PC-3 (cell line): ENCODE measurements at regions not wholly inside any gene's neighbourhood (a gene's known extent, or its start where the extent isn't known, plus 50 kb on each side); places are given as distances from the start of the nearest gene placed in this dataset.

Experiments used
- ATAC-seq: fragments of 200-7000 bp; cut with Tn5 transposase; 2 replicates; pipeline ENCODE4 v1.9.1; 2020; ENCODE audit warnings: mild to moderate bottlenecking, moderate library complexity
- BruUV-seq: library from RNA; stranded (reverse); fragments of 400-500 nt; replicated peaks from 2 replicates; lab custom pipeline; 2021; lab: Mats Ljungman, UMichigan
- CTCF ChIA-PET: fragments of 300-600 bp; sonication (Branson Sonifier 250); formaldehyde crosslinking; loops from one replicate; lab custom pipeline; 2022; ENCODE audit warnings: antibody characterized with exemption; lab: Charles Lee
- POLR2A ChIA-PET: fragments of 300-600 bp; sonication (Branson Sonifier 250); formaldehyde crosslinking; loops from one replicate; lab custom pipeline; 2022; ENCODE audit warnings: antibody characterized with exemption; ENCODE audit not compliant: unreplicated experiment; lab: Charles Lee
- DNase-seq: peaks from one replicate; pipeline ENCODE4 v3.0.0-alpha.2; 2015
- H2AFZ ChIP-seq: fragments of 300-600 bp; sonication (generic); 2 replicates; pipeline ENCODE4 v1.6.0; 2016; ENCODE audit warnings: antibody characterized with exemption, low read length
- H3F3A ChIP-seq: fragments of 300-600 bp; sonication (generic); one replicate; pipeline ENCODE4 v1.6.0; 2017; ENCODE audit warnings: antibody characterized with exemption, low read length, control low read depth, mild to moderate bottlenecking; ENCODE audit not compliant: unreplicated experiment
- H3K27ac ChIP-seq: fragments of 300-600 bp; sonication (generic); 2 replicates; pipeline ENCODE4 v1.5.1; 2016; ENCODE audit warnings: mild to moderate bottlenecking, low read length
- H3K27me3 ChIP-seq: fragments of 300-600 bp; sonication (generic); 2 replicates; pipeline ENCODE4 v1.6.1; 2016; ENCODE audit warnings: low read length, mixed read lengths
- H3K36me3 ChIP-seq: fragments of 300-600 bp; sonication (generic); 2 replicates; pipeline ENCODE4 v1.6.1; 2016; ENCODE audit warnings: low read depth, mixed run types, low read length, mixed read lengths
- H3K4me1 ChIP-seq: fragments of 300-600 bp; sonication (generic); 2 replicates; pipeline ENCODE4 v1.5.1; 2016; ENCODE audit warnings: low read length; ENCODE audit not compliant: insufficient read depth
- H3K4me2 ChIP-seq: fragments of 300-600 bp; sonication (generic); 2 replicates; pipeline ENCODE4 v1.6.0; 2016; ENCODE audit warnings: low read length
- H3K4me3 ChIP-seq: fragments of 300-600 bp; sonication (generic); 2 replicates; pipeline ENCODE4 v1.5.1; 2016; ENCODE audit warnings: mild to moderate bottlenecking, low read length, mixed read lengths
- H3K79me2 ChIP-seq: fragments of 300-600 bp; sonication (generic); 2 replicates; pipeline ENCODE4 v1.6.1; 2017; ENCODE audit warnings: low read length, mixed read lengths
- H3K9ac ChIP-seq: fragments of 300-600 bp; sonication (generic); 2 replicates; pipeline ENCODE4 v1.6.0; 2016; ENCODE audit warnings: mild to moderate bottlenecking, low read length
- H3K9me2 ChIP-seq: fragments of 300-600 bp; sonication (generic); replicated peaks from 2 replicates; pipeline ENCODE4 v1.6.1; 2016; ENCODE audit warnings: mixed run types, low read length, mixed read lengths
- H3K9me3 ChIP-seq: fragments of 300-600 bp; sonication (generic); 2 replicates; pipeline ENCODE4 v1.6.1; 2016; ENCODE audit warnings: low read length, mixed read lengths
- H4K20me1 ChIP-seq: fragments of 300-600 bp; sonication (generic); 2 replicates; pipeline ENCODE4 v1.6.1; 2016; ENCODE audit warnings: low read length, mixed read lengths
- EZH2 ChIP-seq: fragments of 300-600 bp; sonication (generic); IDR thresholded peaks from one replicate; pipeline ENCODE4 v1.6.1; 2017; ENCODE audit warnings: antibody characterized with exemption, mild to moderate bottlenecking, low read length; ENCODE audit not compliant: unreplicated experiment
- EZH2phosphoT487 ChIP-seq: fragments of 300-600 bp; sonication (generic); IDR thresholded peaks from 2 replicates; pipeline ENCODE4 v1.6.1; 2018; ENCODE audit warnings: mild to moderate bottlenecking, antibody characterized with exemption, low read length, borderline replicate concordance
- intact Hi-C: fragments of 100-400 bp; cut with micrococcal nuclease; formaldehyde crosslinking; loops from 2 replicates; pipeline ENCODE4 v1.9.0; 2023
- TF ChIP-seq, protein P1 (sequence below): fragments of 300-600 bp; sonication (generic); conservative IDR thresholded peaks from 2 replicates; pipeline ENCODE4 v1.5.1; 2017; ENCODE audit warnings: antibody characterized with exemption, low read depth, mild to moderate bottlenecking, low read length

DNA sequence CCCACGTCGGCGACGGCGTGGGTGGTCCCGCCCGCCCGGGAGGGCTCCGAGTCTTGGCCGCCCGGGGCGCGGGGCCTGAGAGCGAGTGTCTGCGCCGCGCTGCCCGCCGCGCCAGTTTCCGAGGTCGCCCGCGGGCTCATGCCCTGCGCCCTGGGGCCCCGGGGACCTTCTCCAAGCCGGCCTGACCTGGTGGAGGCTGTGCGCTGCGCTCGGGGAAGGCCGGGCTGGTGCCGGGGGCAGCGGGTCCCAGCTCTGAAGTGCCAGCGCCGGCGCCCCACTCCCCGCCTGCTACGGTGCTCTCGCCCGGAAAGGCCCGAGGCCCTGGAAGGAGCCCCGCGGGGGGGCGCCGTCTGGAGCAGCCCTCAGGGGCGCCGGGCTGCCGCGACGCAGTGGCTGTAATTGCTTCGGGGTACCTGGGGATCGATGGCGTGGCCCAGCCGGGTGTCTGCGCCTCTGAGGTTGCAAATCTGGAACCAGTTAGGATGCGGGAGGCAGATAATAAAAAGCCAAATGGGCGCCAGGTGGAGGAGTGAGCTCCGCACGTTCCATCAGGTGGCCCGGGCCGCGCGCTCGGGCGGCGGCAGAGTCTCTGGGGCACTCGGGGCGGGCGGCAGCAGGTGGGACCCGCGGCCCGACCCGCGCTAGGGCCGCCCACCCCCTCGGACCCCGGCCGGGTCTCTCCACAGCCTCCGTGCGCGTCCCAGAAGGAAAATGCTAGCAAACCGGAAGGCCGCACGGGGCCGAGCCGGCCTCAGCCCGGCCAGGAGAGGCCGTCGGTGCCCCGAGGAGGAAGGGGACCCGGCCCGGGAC, 102.3 kb upstream of the DIO3 start:
- DNase-seq (peak; percentile 25), ATAC-seq (peak; percentile 10; the same call in 1 of the 2 replicates)
- H3K79me2 ChIP-seq, result no peaks in the 10 kb centered on the region
- no TSS peak for BruUV-seq
- no peaks in the 10 kb centered on the region for H3K27me3 ChIP-seq
- H3K4me3 ChIP-seq, result peak overlapping the region; percentile 57
- CTCF ChIA-PET, result no interaction called here
- H3K27ac ChIP-seq, result peak overlapping the region; percentile 20; the same call in 1 of the 2 replicates
- H3K9me3 ChIP-seq, result no peaks in the 10 kb centered on the region
- H3K9ac ChIP-seq, result peak overlapping the region; percentile 64
- H3K9me2 ChIP-seq, result no peaks in the 10 kb centered on the region
- POLR2A ChIA-PET, result no interaction called here
- H3F3A ChIP-seq, result no peaks in the 10 kb centered on the region
- H4K20me1 ChIP-seq, result no peaks in the 10 kb centered on the region
- intact Hi-C loops, result no loop called here
- peak overlapping the region; percentile 60 for H3K4me2 ChIP-seq
- TF ChIP-seq, protein P1, sequence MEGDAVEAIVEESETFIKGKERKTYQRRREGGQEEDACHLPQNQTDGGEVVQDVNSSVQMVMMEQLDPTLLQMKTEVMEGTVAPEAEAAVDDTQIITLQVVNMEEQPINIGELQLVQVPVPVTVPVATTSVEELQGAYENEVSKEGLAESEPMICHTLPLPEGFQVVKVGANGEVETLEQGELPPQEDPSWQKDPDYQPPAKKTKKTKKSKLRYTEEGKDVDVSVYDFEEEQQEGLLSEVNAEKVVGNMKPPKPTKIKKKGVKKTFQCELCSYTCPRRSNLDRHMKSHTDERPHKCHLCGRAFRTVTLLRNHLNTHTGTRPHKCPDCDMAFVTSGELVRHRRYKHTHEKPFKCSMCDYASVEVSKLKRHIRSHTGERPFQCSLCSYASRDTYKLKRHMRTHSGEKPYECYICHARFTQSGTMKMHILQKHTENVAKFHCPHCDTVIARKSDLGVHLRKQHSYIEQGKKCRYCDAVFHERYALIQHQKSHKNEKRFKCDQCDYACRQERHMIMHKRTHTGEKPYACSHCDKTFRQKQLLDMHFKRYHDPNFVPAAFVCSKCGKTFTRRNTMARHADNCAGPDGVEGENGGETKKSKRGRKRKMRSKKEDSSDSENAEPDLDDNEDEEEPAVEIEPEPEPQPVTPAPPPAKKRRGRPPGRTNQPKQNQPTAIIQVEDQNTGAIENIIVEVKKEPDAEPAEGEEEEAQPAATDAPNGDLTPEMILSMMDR, result no peak
- TF ChIP-seq EZH2phosphoT487 (no peak), EZH2 (no peak)
- peaks cover 23% of the 10 kb centered on the region for H3K4me1 ChIP-seq
- peak overlapping the region; percentile 65 for H2AFZ ChIP-seq
- H3K36me3 ChIP-seq, result no peaks in the 10 kb centered on the region

DNA sequence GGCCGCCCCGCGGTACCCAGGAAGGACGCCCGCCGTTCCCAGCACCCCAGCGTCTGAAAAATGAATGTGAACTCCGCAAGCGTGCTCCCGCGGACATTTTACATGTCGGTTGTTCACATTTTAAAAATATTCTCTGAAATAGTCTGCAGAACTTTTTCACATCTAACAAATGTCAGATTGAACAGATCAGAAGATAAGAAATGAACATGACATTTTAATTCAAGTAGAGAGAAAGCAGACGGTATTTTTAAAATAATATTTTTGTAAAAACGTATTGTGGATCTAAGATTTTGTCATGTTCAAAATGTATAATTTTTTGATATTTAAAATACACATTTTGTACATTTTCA, 101.8 kb upstream of the DIO3 start:
- no peak for DNase-seq
- POLR2A ChIA-PET, result no interaction called here
- no peaks in the 10 kb centered on the region for H3K9me2 ChIP-seq
- peak overlapping the region; percentile 64; the same call in 1 of the 2 replicates for H3K9ac ChIP-seq
- H3K4me2 ChIP-seq, result peak overlapping the region; percentile 60
- no peak for ATAC-seq
- H3K36me3 ChIP-seq, result no peaks in the 10 kb centered on the region
- H3K4me1 ChIP-seq, result peaks cover 17% of the 10 kb centered on the region
- H2AFZ ChIP-seq, result peak overlapping the region; percentile 65
- H3K9me3 ChIP-seq, result no peaks in the 10 kb centered on the region
- intact Hi-C loops, result no loop called here
- CTCF ChIA-PET, result no interaction called here
- no peaks in the 10 kb centered on the region for H3F3A ChIP-seq
- H3K27me3 ChIP-seq, result no peaks in the 10 kb centered on the region
- TF ChIP-seq EZH2 (no peak), EZH2phosphoT487 (no peak)
- TF ChIP-seq, protein P1, result no peak
- no peak overlapping the region for H3K27ac ChIP-seq
- no peaks in the 10 kb centered on the region for H4K20me1 ChIP-seq
- peak overlapping the region; percentile 57 for H3K4me3 ChIP-seq
- no TSS peak for BruUV-seq
- no peaks in the 10 kb centered on the region for H3K79me2 ChIP-seq

DNA sequence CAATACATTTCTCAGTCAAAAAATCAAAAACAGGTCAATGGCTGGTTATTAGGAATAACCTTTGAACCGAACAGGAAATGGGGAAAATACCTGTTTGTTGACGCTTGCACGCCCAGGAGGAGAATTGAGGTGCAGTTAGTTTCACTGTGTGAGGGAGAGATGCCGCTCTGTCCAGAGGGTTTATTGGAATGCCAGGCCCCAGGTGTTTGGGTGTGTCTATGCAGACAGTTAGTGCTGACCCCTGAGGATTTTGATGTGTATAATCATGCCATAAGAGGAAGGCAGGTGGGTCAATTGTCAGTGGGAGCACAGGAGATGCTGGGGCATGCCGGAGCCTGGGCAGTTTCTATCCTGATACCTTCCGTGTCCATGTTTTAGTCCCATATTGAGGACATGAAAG, 100.8 kb upstream of the DIO3 start:
- POLR2A ChIA-PET, result no interaction called here
- Histone ChIP-seq H3K79me2 (no peaks in the 10 kb centered on the region), H3F3A (no peaks in the 10 kb centered on the region), H3K4me3 (no peak overlapping the region), H2AFZ (no peak overlapping the region), H3K27ac (no peak overlapping the region), H3K4me1 (peaks cover 10% of the 10 kb centered on the region), H3K9me2 (no peaks in the 10 kb centered on the region), H3K9ac (no peak overlapping the region), H3K27me3 (no peaks in the 10 kb centered on the region), H3K9me3 (no peaks in the 10 kb centered on the region), H4K20me1 (no peaks in the 10 kb centered on the region), H3K36me3 (no peaks in the 10 kb centered on the region), H3K4me2 (no peak overlapping the region)
- TF ChIP-seq EZH2phosphoT487 (no peak), EZH2 (no peak)
- TF ChIP-seq, protein P1, result no peak
- BruUV-seq, result no TSS peak
- no peak for DNase-seq
- intact Hi-C loops, result no loop called here
- no peak for ATAC-seq
- CTCF ChIA-PET, result no interaction called here
